Sigmoid colon (tissue), 6 donors: ENCODE measurements at regions not wholly inside any gene's neighbourhood (a gene's known extent, or its start where the extent isn't known, plus 50 kb on each side); places are given as distances from the start of the nearest gene placed in this dataset.

ENCODE experiments used
- DNase-seq: peaks from one replicate; pipeline ENCODE4 v3.0.0-alpha.2; 2019
- H3K27ac ChIP-seq, 4 donors: fragments of 200-600 bp; sonication (generic); one replicate each; pipeline ENCODE4 v1.5.1; 2016 to 2019; ENCODE audit warnings: mild to moderate bottlenecking in 1 of 4
- H3K27me3 ChIP-seq, 3 donors: fragments of 200-600 bp; sonication (generic); one replicate each; pipeline ENCODE4 v1.5.1; 2019; ENCODE audit warnings: mild to moderate bottlenecking in 1 of 3
- H3K36me3 ChIP-seq, 4 donors: fragments of 200-600 bp; sonication (generic); one replicate each; pipeline ENCODE4 v1.5.1; 2016 to 2019
- H3K4me1 ChIP-seq, 4 donors: fragments of 200-600 bp; sonication (generic); one replicate each; pipeline ENCODE4 v1.5.1; 2017 to 2019
- H3K4me3 ChIP-seq, 4 donors: fragments of 200-600 bp; sonication (generic); one replicate each; pipeline ENCODE4 v1.5.1; 2017 to 2019; ENCODE audit warnings: mild to moderate bottlenecking in 2 of 4, moderate library complexity in 1 of 4
- H3K9me3 ChIP-seq, 4 donors: fragments of 200-600 bp in 3 of 4; sonication (generic) in 3 of 4; one replicate each; pipeline versions ENCODE4 v1.5.1 to v1.6.1; 2013 to 2019
- CTCF ChIP-seq, 4 experiments: fragments of 450-650 bp in 3 of 4; fragments of 200-600 bp in 1 of 4; IDR thresholded peaks; one replicate each; pipeline ENCODE4 v1.5.1; 2016 to 2019; ENCODE audit warnings: antibody characterized with exemption in 4 of 4, mild to moderate bottlenecking in 3 of 4, moderate library complexity in 2 of 4
- EP300 ChIP-seq, 4 donors: sonication (generic); formaldehyde crosslinking; IDR thresholded peaks; one replicate each; pipeline ENCODE4 v1.6.1; 2017; ENCODE audit warnings: antibody characterized with exemption in 4 of 4
- POLR2A ChIP-seq, 2 donors: fragments of 450-650 bp; IDR thresholded peaks; one replicate each; pipeline ENCODE4 v1.6.1; 2016; ENCODE audit warnings: antibody characterized with exemption in 2 of 2, mild to moderate bottlenecking in 2 of 2, moderate library complexity in 2 of 2
- POLR2AphosphoS5 ChIP-seq, 4 donors: sonication (generic); formaldehyde crosslinking; IDR thresholded peaks; one replicate each; pipeline ENCODE4 v1.6.1; 2017; ENCODE audit warnings: antibody characterized with exemption in 4 of 4
- WGBS, 2 donors: extraction: QIAGEN DNeasy Blood & Tissue Kit; methylation state at CpG; one replicate each; pipeline ENCODE4 v1.1.7; 2013; 5-methylcytosine and 5-hydroxymethylcytosine counted together
- intact Hi-C: fragments of 100-400 bp; cut with DNase I; formaldehyde crosslinking; loops from one replicate; pipeline ENCODE4 v1.15.1; 2023
- donor health status: healthy with polysubstance abuse.
- donor health status: healthy.

- intact Hi-C loops = no loop called here
These were observed 313.4 kb upstream of the STT3B start for GRCh38 chr3:31219131-31219843.

GRCh38 chr3:31220431-31220830 lies 312.3 kb upstream of the STT3B start:
- no peaks in the 10 kb centered on the region for H3K27me3 ChIP-seq
- WGBS, 2 donors = 86 to 93% methylated on average over 4 of the region's 4 CpGs
- TF ChIP-seq CTCF (IDR thresholded peaks at IDR 0.05) (no peak), POLR2A (IDR thresholded peaks at IDR 0.05) (no peak), EP300 (IDR thresholded peaks at IDR 0.05) (no peak), POLR2AphosphoS5 (IDR thresholded peaks at IDR 0.05) (no peak)
- intact Hi-C loops = no loop called here
- no peak overlapping the region for H3K4me3 ChIP-seq
- no peak for DNase-seq
- H3K36me3 ChIP-seq = no peaks in the 10 kb centered on the region
- H3K27ac ChIP-seq = no peak overlapping the region
- peaks cover 0 to 3% (median 0%) of the 10 kb centered on the region in 4 donors for H3K4me1 ChIP-seq
- no peaks in the 10 kb centered on the region for H3K9me3 ChIP-seq

More at GRCh38 chr3:31219131-31219843, 313.4 kb upstream of the STT3B start:
- Histone ChIP-seq H3K27me3 (no peaks in the 10 kb centered on the region), H3K4me3 (no peak overlapping the region), H3K9me3 (no peaks in the 10 kb centered on the region), H3K36me3 (no peaks in the 10 kb centered on the region), H3K27ac (no peak overlapping the region), H3K4me1 (peaks cover 0 to 3% (median 0%) of the 10 kb centered on the region in 4 donors)
- TF ChIP-seq POLR2AphosphoS5 (IDR thresholded peaks at IDR 0.05) (no peak), POLR2A (IDR thresholded peaks at IDR 0.05) (no peak), CTCF (IDR thresholded peaks at IDR 0.05) (no peak), EP300 (IDR thresholded peaks at IDR 0.05) (no peak)
- WGBS, 2 donors = 43 to 75% methylated on average over 2 of the region's 2 CpGs
- DNase-seq = no peak

- peaks cover 0 to 3% (median 0%) of the 10 kb centered on the region in 4 donors for H3K4me1 ChIP-seq
- no peaks in the 10 kb centered on the region for H3K9me3 ChIP-seq
- H3K27ac ChIP-seq = no peak overlapping the region
- H3K27me3 ChIP-seq = no peaks in the 10 kb centered on the region
- no peak for DNase-seq
- intact Hi-C loops = no loop called here
- TF ChIP-seq POLR2AphosphoS5 (IDR thresholded peaks at IDR 0.05) (no peak), CTCF (IDR thresholded peaks at IDR 0.05) (no peak), POLR2A (IDR thresholded peaks at IDR 0.05) (no peak), EP300 (IDR thresholded peaks at IDR 0.05) (no peak)
- no peak overlapping the region for H3K4me3 ChIP-seq
- H3K36me3 ChIP-seq = no peaks in the 10 kb centered on the region
- WGBS, 2 donors = 59 to 63% methylated on average over 4 of the region's 4 CpGs
These were observed 309.4 kb upstream of the STT3B start for GRCh38 chr3:31223278-31223677.

GRCh38 chr3:31224936-31225335 lies 307.8 kb upstream of the STT3B start:
- H3K4me1 ChIP-seq = no peaks in the 10 kb centered on the region
- no peaks in the 10 kb centered on the region for H3K36me3 ChIP-seq
- no peaks in the 10 kb centered on the region for H3K27me3 ChIP-seq
- H3K9me3 ChIP-seq = no peaks in the 10 kb centered on the region
- no peak for DNase-seq
- no peak overlapping the region for H3K27ac ChIP-seq
- WGBS, 2 donors = 94 to 96% methylated on average over 5 of the region's 5 CpGs
- H3K4me3 ChIP-seq = no peak overlapping the region
- no peak for TF ChIP-seq POLR2A (IDR thresholded peaks at IDR 0.05)
- no peak for TF ChIP-seq EP300 (IDR thresholded peaks at IDR 0.05)
- TF ChIP-seq POLR2AphosphoS5 (IDR thresholded peaks at IDR 0.05) = no peak
- no peak for TF ChIP-seq CTCF (IDR thresholded peaks at IDR 0.05)
- intact Hi-C loops = no loop called here

- H3K36me3 ChIP-seq = no peaks in the 10 kb centered on the region
- TF ChIP-seq POLR2A (IDR thresholded peaks at IDR 0.05) (no peak), POLR2AphosphoS5 (IDR thresholded peaks at IDR 0.05) (no peak), EP300 (IDR thresholded peaks at IDR 0.05) (no peak), CTCF (IDR thresholded peaks at IDR 0.05) (no peak)
- WGBS, 2 donors = 69 to 86% methylated on average over 3 of the region's 3 CpGs
- no peaks in the 10 kb centered on the region for H3K9me3 ChIP-seq
- H3K27ac ChIP-seq = no peak overlapping the region
- no peak for DNase-seq
- no peaks in the 10 kb centered on the region for H3K27me3 ChIP-seq
- no peaks in the 10 kb centered on the region for H3K4me1 ChIP-seq
- intact Hi-C loops = no loop called here
- H3K4me3 ChIP-seq = no peak overlapping the region
These were observed 306.8 kb upstream of the STT3B start for GRCh38 chr3:31225923-31226322.
